Keratinocyte (primary cell): ENCODE measurements at regions not wholly inside any gene's neighbourhood (a gene's known extent, or its start where the extent isn't known, plus 50 kb on each side); places are given as distances from the start of the nearest gene placed in this dataset.

Experiments
- CTCF ChIP-seq, 3 experiments: IDR thresholded peaks in 1 of 3; conservative IDR thresholded peaks in 1 of 3; optimal IDR thresholded peaks in 1 of 3; 2 replicates in 2 of 3; 3 replicates in 1 of 3; pipeline versions ENCODE3 to v1.5.1; 2011; ENCODE audit warnings: low read length in 3 of 3, mild to moderate bottlenecking in 3 of 3, moderate library complexity in 2 of 3, control low read depth in 1 of 3, inconsistent platforms in 1 of 3; ENCODE audit not compliant: insufficient read depth in 2 of 3; ENCODE audit errors: extremely low read depth in 1 of 3
- EZH2 ChIP-seq: IDR thresholded peaks from one replicate; pipeline ENCODE4 v1.6.1; 2012; ENCODE audit warnings: inconsistent platforms, mild to moderate bottlenecking, low read length, moderate library complexity

- TF ChIP-seq CTCF (optimal IDR thresholded peaks at IDR 0.05 in 1 of 3, IDR thresholded peaks at IDR 0.05 in 1 of 3, conservative IDR thresholded peaks at IDR 0.05 in 1 of 3; ENCODE audit: extremely low read depth in 1 of 3, insufficient read depth in 2 of 3, low read length in 3 of 3): no peak
- no peak for TF ChIP-seq EZH2
Observed at GRCh38 chr13:85631801-85632200, 167.4 kb downstream of the SLITRK6 start.
